ENCODE measurements at regions not wholly inside any gene's neighbourhood (a gene's known extent, or its start where the extent isn't known, plus 50 kb on each side); places are given as distances from the start of the nearest gene placed in this dataset.

- DNase-seq (ENCODE audit: extremely low read depth in 1 of 4, low spot score in 3 of 4) (no peak), ATAC-seq (no peak), FAIRE-seq (no peak)
- in situ Hi-C loops (cut with MboI): no loop called here
- intact Hi-C loops (cut with micrococcal nuclease): no loop called here
- Histone ChIP-seq H3K27me3 (ENCODE audit: control insufficient read depth in 2 of 2, insufficient read depth in 2 of 2, low read length in 2 of 2) (no peaks in the 10 kb centered on the region), H3K4me2 (ENCODE audit: insufficient read depth, low read length) (no peak overlapping the region), H4K20me1 (replicated peaks; ENCODE audit: control insufficient read depth, insufficient read depth, low read length) (no peaks in the 10 kb centered on the region), H3K27ac (ENCODE audit: extremely low read depth, low read depth, low read length) (no peak overlapping the region), H3K9me1 (ENCODE audit: control insufficient read depth, insufficient read depth, low read length) (no peaks in the 10 kb centered on the region), H3K9ac (ENCODE audit: insufficient read depth in 1 of 2, low read depth in 2 of 2, low read length in 2 of 2) (no peak overlapping the region), H3K79me2 (ENCODE audit: control insufficient read depth, insufficient read depth, low read length) (no peaks in the 10 kb centered on the region), H3K36me3 (ENCODE audit: control insufficient read depth, insufficient read depth, low read length) (no peaks in the 10 kb centered on the region), H3K9me3 (replicated peaks; ENCODE audit: control insufficient read depth, insufficient read depth, low read depth, low read length) (no peaks in the 10 kb centered on the region), H3K4me3 (no peak overlapping the region), H2AFZ (ENCODE audit: low read depth, low read length) (no peak overlapping the region), H3K4me1 (replicated peaks in 1 of 2; ENCODE audit: control insufficient read depth in 2 of 2, insufficient read depth in 2 of 2, low read length in 2 of 2) (no peaks in the 10 kb centered on the region)
- ChIA-PET CTCF (ENCODE audit: low intra/inter-chr PET ratio) (no interaction called here), POLR2A (no interaction called here)
- TF ChIP-seq ARNT (IDR thresholded peaks at IDR 0.05) (no peak), MYC (IDR thresholded peaks at IDR 0.05; ENCODE audit: low read depth, low read length) (no peak), MYC (CRISPR knock-in tag; IDR thresholded peaks at IDR 0.05; ENCODE audit: borderline replicate concordance, low read depth) (no peak), GTF2F1 (IDR thresholded peaks at IDR 0.05; ENCODE audit: low read depth, low read length) (no peak), ESRRB (CRISPR knock-in tag; IDR thresholded peaks at IDR 0.05; ENCODE audit: borderline replicate concordance) (no peak), MTA1 (IDR thresholded peaks at IDR 0.05; ENCODE audit: borderline replicate concordance) (no peak), KLF1 (tag; IDR thresholded peaks at IDR 0.05) (no peak), ZBTB8A (IDR thresholded peaks at IDR 0.05; ENCODE audit: partially characterized antibody) (no peak), ZNF197 (CRISPR knock-in tag; IDR thresholded peaks at IDR 0.05; ENCODE audit: low read depth) (no peak), ZNF212 (CRISPR knock-in tag; IDR thresholded peaks at IDR 0.05) (no peak), KDM4B (IDR thresholded peaks at IDR 0.05; ENCODE audit: borderline replicate concordance in 2 of 2, low read depth in 1 of 2) (no peak), ETV1 (tag; conservative IDR thresholded peaks at IDR 0.05; ENCODE audit: low read depth) (no peak), MED1 (CRISPR knock-in tag; IDR thresholded peaks at IDR 0.05; ENCODE audit: borderline replicate concordance) (no peak)
- TF ChIP-seq, protein P1, sequence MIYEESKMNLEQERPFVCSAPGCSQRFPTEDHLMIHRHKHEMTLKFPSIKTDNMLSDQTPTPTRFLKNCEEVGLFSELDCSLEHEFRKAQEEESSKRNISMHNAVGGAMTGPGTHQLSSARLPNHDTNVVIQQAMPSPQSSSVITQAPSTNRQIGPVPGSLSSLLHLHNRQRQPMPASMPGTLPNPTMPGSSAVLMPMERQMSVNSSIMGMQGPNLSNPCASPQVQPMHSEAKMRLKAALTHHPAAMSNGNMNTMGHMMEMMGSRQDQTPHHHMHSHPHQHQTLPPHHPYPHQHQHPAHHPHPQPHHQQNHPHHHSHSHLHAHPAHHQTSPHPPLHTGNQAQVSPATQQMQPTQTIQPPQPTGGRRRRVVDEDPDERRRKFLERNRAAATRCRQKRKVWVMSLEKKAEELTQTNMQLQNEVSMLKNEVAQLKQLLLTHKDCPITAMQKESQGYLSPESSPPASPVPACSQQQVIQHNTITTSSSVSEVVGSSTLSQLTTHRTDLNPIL (CRISPR knock-in tag; IDR thresholded peaks at IDR 0.05): no peak
- no TSS peak for BruUV-seq (replicated peaks)
- 0% methylated on average over 3 of the region's 3 CpGs for WGBS (ENCODE audit: insufficient coverage, low coverage, missing lambda C conversion rate)
These were observed 106.7 kb upstream of the MIS18BP1 start for GRCh38 chr14:45359746-45360145.
